ENCODE measurements at regions not wholly inside any gene's neighbourhood (a gene's known extent, or its start where the extent isn't known, plus 50 kb on each side); places are given as distances from the start of the nearest gene placed in this dataset.

- H3K4me1 Mint-ChIP-seq: peaks cover 0 to 1% (median 0%) of the 10 kb centered on the region in 7 donors
- H3K9me3 ChIP-seq (ENCODE audit: control insufficient read depth in 2 of 3, low read length in 3 of 3): peaks cover 0 to 21% (median 0%) of the 10 kb centered on the region in 3 experiments
- no peaks in the 10 kb centered on the region for H3K36me3 Mint-ChIP-seq
- no peak for DNase-seq
- intact Hi-C loops (cut with micrococcal nuclease): no loop called here
- H3K27me3 ChIP-seq (ENCODE audit: control insufficient read depth in 2 of 2, insufficient read depth in 2 of 2, low read length in 2 of 2): no peaks in the 10 kb centered on the region
- no peaks in the 10 kb centered on the region for H3K36me3 ChIP-seq (ENCODE audit: control insufficient read depth in 2 of 3, insufficient read depth in 3 of 3, low read length in 3 of 3)
- H3K4me1 ChIP-seq (ENCODE audit: control insufficient read depth in 2 of 2, insufficient read depth in 2 of 2, low read length in 2 of 2): no peaks in the 10 kb centered on the region
- H3K4me3 Mint-ChIP-seq: no peak overlapping the region
- CTCF ChIA-PET: interaction anchor here (0.8 kb wide), 1 partner anchor 81 kb away, joined by 6 read pairs; no protein-coding TSS in a partner anchor
- POLR2A ChIA-PET: no interaction called here
- no peak for ATAC-seq
- H3K9me3 Mint-ChIP-seq: peaks cover 0 to 30% (median 11%) of the 10 kb centered on the region in 11 donors
- H3K27me3 Mint-ChIP-seq: no peaks in the 10 kb centered on the region
- no peak overlapping the region for H3K4me3 ChIP-seq (ENCODE audit: low read length)
- H3K27ac ChIP-seq (ENCODE audit: low read depth, low read length): no peak overlapping the region
- no peak overlapping the region for H3K27ac Mint-ChIP-seq
Measured at GRCh38 chr10:42111661-42112330, 526.6 kb downstream of the ZNF33B start.

- DNase-seq: no peak
- peaks cover 0 to 1% (median 0%) of the 10 kb centered on the region in 7 donors for H3K4me1 Mint-ChIP-seq
- H3K27ac Mint-ChIP-seq: no peak overlapping the region
- ATAC-seq: no peak
- CTCF ChIA-PET: no interaction called here
- no peaks in the 10 kb centered on the region for H3K27me3 Mint-ChIP-seq
- POLR2A ChIA-PET: no interaction called here
- Histone ChIP-seq H3K27me3 (ENCODE audit: control insufficient read depth in 2 of 2, insufficient read depth in 2 of 2, low read length in 2 of 2) (no peaks in the 10 kb centered on the region), H3K36me3 (ENCODE audit: control insufficient read depth in 2 of 3, insufficient read depth in 3 of 3, low read length in 3 of 3) (no peaks in the 10 kb centered on the region), H3K4me1 (ENCODE audit: control insufficient read depth in 2 of 2, insufficient read depth in 2 of 2, low read length in 2 of 2) (no peaks in the 10 kb centered on the region), H3K27ac (ENCODE audit: low read depth, low read length) (no peak overlapping the region), H3K9me3 (ENCODE audit: control insufficient read depth in 2 of 3, low read length in 3 of 3) (peaks cover 0 to 21% (median 0%) of the 10 kb centered on the region in 3 experiments), H3K4me3 (ENCODE audit: low read length) (no peak overlapping the region)
- intact Hi-C loops (cut with micrococcal nuclease): no loop called here
- H3K4me3 Mint-ChIP-seq: no peak overlapping the region
- no peaks in the 10 kb centered on the region for H3K36me3 Mint-ChIP-seq
- peaks cover 0 to 32% (median 14%) of the 10 kb centered on the region in 11 donors for H3K9me3 Mint-ChIP-seq
Measured at GRCh38 chr10:42111076-42111475, 527.3 kb downstream of the ZNF33B start.
